Gastrocnemius medialis (tissue), 4 donors: ENCODE measurements at regions not wholly inside any gene's neighbourhood (a gene's known extent, or its start where the extent isn't known, plus 50 kb on each side); places are given as distances from the start of the nearest gene placed in this dataset.

Source experiments
- CTCF ChIP-seq, 5 experiments: fragments of 450-650 bp in 3 of 5; fragments of 200-600 bp in 2 of 5; sonication (generic) in 2 of 5; IDR thresholded peaks in 4 of 5; conservative IDR thresholded peaks in 1 of 5; 1 replicate in 4 of 5; 2 replicates in 1 of 5; pipeline ENCODE4 v1.5.1; 2016 to 2019; ENCODE audit warnings: antibody characterized with exemption in 5 of 5, mild to moderate bottlenecking in 3 of 5, moderate library complexity in 3 of 5
- POLR2A ChIP-seq, 2 donors: fragments of 450-650 bp; IDR thresholded peaks; one replicate each; pipeline ENCODE4 v1.6.1; 2017; ENCODE audit warnings: antibody characterized with exemption in 2 of 2, mild to moderate bottlenecking in 2 of 2, moderate library complexity in 2 of 2

- no peak for TF ChIP-seq CTCF (IDR thresholded peaks at IDR 0.05 in 4 of 5, conservative IDR thresholded peaks at IDR 0.05 in 1 of 5)
- TF ChIP-seq POLR2A (IDR thresholded peaks at IDR 0.05): no peak
Observed at GRCh38 chr3:13233487-13234485, 160.6 kb upstream of the IQSEC1 start.
